ENCODE measurements at regions not wholly inside any gene's neighbourhood (a gene's known extent, or its start where the extent isn't known, plus 50 kb on each side); places are given as distances from the start of the nearest gene placed in this dataset.

DNA sequence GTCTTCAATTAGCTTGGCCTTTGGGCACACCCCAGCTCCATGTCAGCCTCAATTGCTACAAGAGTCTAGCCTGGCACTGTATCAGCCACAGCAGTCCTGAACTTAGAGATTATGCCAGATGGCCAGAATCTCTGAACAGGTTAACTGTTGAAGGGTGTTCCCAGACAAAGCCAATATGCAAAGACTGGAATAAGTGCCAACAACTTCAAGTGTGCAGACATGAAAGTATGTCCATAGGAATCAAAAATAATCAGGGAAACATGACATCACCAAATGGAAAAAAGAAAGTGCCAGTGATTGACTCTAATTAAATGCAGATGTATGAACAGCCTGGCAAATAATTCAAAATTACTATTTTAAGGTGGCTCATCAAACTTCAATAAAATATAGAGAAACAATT lies 98.5 kb upstream of the DOCK10 start:
- no peak overlapping the region for H2AK5ac ChIP-seq (ENCODE audit: low read length)
- no peak overlapping the region for H3K23ac ChIP-seq (ENCODE audit: low read length)
- no peak overlapping the region for H3K56ac ChIP-seq (ENCODE audit: low read length)
- H3K79me1 ChIP-seq (ENCODE audit: low read length): no peaks in the 10 kb centered on the region
- no peak overlapping the region for H3K4me2 ChIP-seq (ENCODE audit: low read length)
- no peak overlapping the region for H3K18ac ChIP-seq (ENCODE audit: low read length)
- no peaks in the 10 kb centered on the region for H3K36me3 ChIP-seq (ENCODE audit: control insufficient read depth, insufficient read depth, low read length)
- H3K4me1 ChIP-seq (ENCODE audit: control insufficient read depth, low read depth, low read length): no peaks in the 10 kb centered on the region
- H3K27ac ChIP-seq (ENCODE audit: low read depth, low read length): no peak overlapping the region
- no peak overlapping the region for H2BK120ac ChIP-seq (ENCODE audit: low read depth, low read length)
- no peak overlapping the region for H3K4me3 ChIP-seq (ENCODE audit: low read length)
- no peak overlapping the region for H3K4ac ChIP-seq (ENCODE audit: low read depth, low read length)
- H4K8ac ChIP-seq (ENCODE audit: low read depth, low read length): no peak overlapping the region
- DNase-seq: no peak
- no peak overlapping the region for H4K5ac ChIP-seq (ENCODE audit: low read length)
- no peak overlapping the region for H3K9ac ChIP-seq (ENCODE audit: low read length)
- H3K79me2 ChIP-seq (ENCODE audit: control insufficient read depth, insufficient read depth, low read length): no peaks in the 10 kb centered on the region
- H3K27me3 ChIP-seq (ENCODE audit: insufficient read depth, low read length, poor library complexity): no peaks in the 10 kb centered on the region
- no peak overlapping the region for H2BK5ac ChIP-seq (ENCODE audit: low read length)
- H2BK15ac ChIP-seq (replicated peaks; ENCODE audit: low read depth): no peak overlapping the region

GRCh38 chr2:225137971-225138370 lies 95.7 kb upstream of the DOCK10 start:
- Histone ChIP-seq H3K18ac (ENCODE audit: low read length) (no peak overlapping the region), H3K36me3 (ENCODE audit: control insufficient read depth, insufficient read depth, low read length) (no peaks in the 10 kb centered on the region), H3K79me1 (ENCODE audit: low read length) (no peaks in the 10 kb centered on the region), H3K4ac (ENCODE audit: low read depth, low read length) (no peak overlapping the region), H3K23ac (ENCODE audit: low read length) (no peak overlapping the region), H3K79me2 (ENCODE audit: control insufficient read depth, insufficient read depth, low read length) (no peaks in the 10 kb centered on the region), H4K8ac (ENCODE audit: low read depth, low read length) (no peak overlapping the region), H2BK120ac (ENCODE audit: low read depth, low read length) (no peak overlapping the region), H3K4me3 (ENCODE audit: low read length) (no peak overlapping the region), H3K27ac (ENCODE audit: low read depth, low read length) (no peak overlapping the region), H3K56ac (ENCODE audit: low read length) (no peak overlapping the region), H2AK5ac (ENCODE audit: low read length) (no peak overlapping the region), H3K4me1 (ENCODE audit: control insufficient read depth, low read depth, low read length) (no peaks in the 10 kb centered on the region), H3K27me3 (ENCODE audit: insufficient read depth, low read length, poor library complexity) (no peaks in the 10 kb centered on the region), H2BK15ac (replicated peaks; ENCODE audit: low read depth) (no peak overlapping the region), H3K9ac (ENCODE audit: low read length) (no peak overlapping the region), H3K4me2 (ENCODE audit: low read length) (no peak overlapping the region), H2BK5ac (ENCODE audit: low read length) (no peak overlapping the region), H4K5ac (ENCODE audit: low read length) (no peak overlapping the region)
- no peak for DNase-seq
- WGBS (ENCODE audit: extremely low coverage, insufficient coverage, low lambda C conversion rate): no CpG with 5 or more reads among the region's 2 CpGs

DNA sequence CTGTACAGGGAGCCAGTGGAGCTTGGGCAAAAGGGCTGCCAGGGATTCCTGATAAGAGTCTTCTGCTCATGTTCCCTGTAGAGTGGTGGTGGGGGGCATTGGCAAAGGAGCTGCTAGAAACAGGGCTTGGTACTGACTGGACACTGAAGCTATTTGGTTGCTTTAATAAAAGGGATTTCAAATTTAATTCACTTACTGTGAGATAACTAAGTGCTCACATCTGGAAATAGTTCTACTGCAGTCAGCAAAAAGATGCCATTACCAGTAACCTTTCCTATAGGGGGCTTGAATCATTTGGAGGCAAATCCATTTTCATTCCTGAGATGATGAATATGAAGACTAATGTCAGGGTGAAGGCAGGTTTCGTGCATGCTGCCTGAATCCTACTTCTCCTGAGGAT lies 94.3 kb upstream of the DOCK10 start:
- Histone ChIP-seq H2BK15ac (replicated peaks; ENCODE audit: low read depth) (no peak overlapping the region), H3K18ac (ENCODE audit: low read length) (no peak overlapping the region), H3K23ac (ENCODE audit: low read length) (no peak overlapping the region), H4K8ac (ENCODE audit: low read depth, low read length) (no peak overlapping the region), H3K36me3 (ENCODE audit: control insufficient read depth, insufficient read depth, low read length) (no peaks in the 10 kb centered on the region), H2BK120ac (ENCODE audit: low read depth, low read length) (no peak overlapping the region), H3K4me2 (ENCODE audit: low read length) (no peak overlapping the region), H3K56ac (ENCODE audit: low read length) (no peak overlapping the region), H3K9ac (ENCODE audit: low read length) (no peak overlapping the region), H3K79me1 (ENCODE audit: low read length) (no peaks in the 10 kb centered on the region), H4K5ac (ENCODE audit: low read length) (no peak overlapping the region), H3K27me3 (ENCODE audit: insufficient read depth, low read length, poor library complexity) (no peaks in the 10 kb centered on the region), H3K4me1 (ENCODE audit: control insufficient read depth, low read depth, low read length) (no peaks in the 10 kb centered on the region), H3K27ac (ENCODE audit: low read depth, low read length) (no peak overlapping the region), H3K4me3 (ENCODE audit: low read length) (no peak overlapping the region), H3K79me2 (ENCODE audit: control insufficient read depth, insufficient read depth, low read length) (no peaks in the 10 kb centered on the region), H2AK5ac (ENCODE audit: low read length) (no peak overlapping the region), H2BK5ac (ENCODE audit: low read length) (no peak overlapping the region), H3K4ac (ENCODE audit: low read depth, low read length) (no peak overlapping the region)
- no peak for DNase-seq
- no CpG with 5 or more reads among the region's 1 CpG for WGBS (ENCODE audit: extremely low coverage, insufficient coverage, low lambda C conversion rate)

GRCh38 chr2:225131898-225132297 lies 89.6 kb upstream of the DOCK10 start:
- Histone ChIP-seq H3K4me1 (ENCODE audit: control insufficient read depth, low read depth, low read length) (no peaks in the 10 kb centered on the region), H3K4ac (ENCODE audit: low read depth, low read length) (no peak overlapping the region), H4K5ac (ENCODE audit: low read length) (no peak overlapping the region), H3K23ac (ENCODE audit: low read length) (no peak overlapping the region), H2BK120ac (ENCODE audit: low read depth, low read length) (no peak overlapping the region), H3K4me2 (ENCODE audit: low read length) (no peak overlapping the region), H3K27ac (ENCODE audit: low read depth, low read length) (no peak overlapping the region), H2BK5ac (ENCODE audit: low read length) (no peak overlapping the region), H2BK15ac (replicated peaks; ENCODE audit: low read depth) (no peak overlapping the region), H3K18ac (ENCODE audit: low read length) (no peak overlapping the region), H3K4me3 (ENCODE audit: low read length) (no peak overlapping the region), H3K79me1 (ENCODE audit: low read length) (no peaks in the 10 kb centered on the region), H4K8ac (ENCODE audit: low read depth, low read length) (no peak overlapping the region), H3K36me3 (ENCODE audit: control insufficient read depth, insufficient read depth, low read length) (no peaks in the 10 kb centered on the region), H3K56ac (ENCODE audit: low read length) (no peak overlapping the region), H3K27me3 (ENCODE audit: insufficient read depth, low read length, poor library complexity) (no peaks in the 10 kb centered on the region), H2AK5ac (ENCODE audit: low read length) (no peak overlapping the region), H3K9ac (ENCODE audit: low read length) (no peak overlapping the region), H3K79me2 (ENCODE audit: control insufficient read depth, insufficient read depth, low read length) (no peaks in the 10 kb centered on the region)
- DNase-seq: no peak
- WGBS (ENCODE audit: extremely low coverage, insufficient coverage, low lambda C conversion rate): no CpG with 5 or more reads among the region's 4 CpGs

- Histone ChIP-seq H3K23ac (ENCODE audit: low read length) (no peak overlapping the region), H2BK5ac (ENCODE audit: low read length) (no peak overlapping the region), H2BK120ac (ENCODE audit: low read depth, low read length) (no peak overlapping the region), H3K4me1 (ENCODE audit: control insufficient read depth, low read depth, low read length) (no peaks in the 10 kb centered on the region), H3K36me3 (ENCODE audit: control insufficient read depth, insufficient read depth, low read length) (no peaks in the 10 kb centered on the region), H3K56ac (ENCODE audit: low read length) (no peak overlapping the region), H3K79me1 (ENCODE audit: low read length) (no peaks in the 10 kb centered on the region), H3K18ac (ENCODE audit: low read length) (no peak overlapping the region), H3K27me3 (ENCODE audit: insufficient read depth, low read length, poor library complexity) (no peaks in the 10 kb centered on the region), H3K9ac (ENCODE audit: low read length) (no peak overlapping the region), H4K5ac (ENCODE audit: low read length) (no peak overlapping the region), H3K4ac (ENCODE audit: low read depth, low read length) (no peak overlapping the region), H3K4me3 (ENCODE audit: low read length) (no peak overlapping the region), H4K8ac (ENCODE audit: low read depth, low read length) (no peak overlapping the region), H3K79me2 (ENCODE audit: control insufficient read depth, insufficient read depth, low read length) (no peaks in the 10 kb centered on the region), H3K27ac (ENCODE audit: low read depth, low read length) (no peak overlapping the region), H3K4me2 (ENCODE audit: low read length) (no peak overlapping the region), H2AK5ac (ENCODE audit: low read length) (no peak overlapping the region), H2BK15ac (replicated peaks; ENCODE audit: low read depth) (no peak overlapping the region)
- DNase-seq: no peak
These were observed 87.8 kb upstream of the DOCK10 start for GRCh38 chr2:225130093-225130492.

DNA sequence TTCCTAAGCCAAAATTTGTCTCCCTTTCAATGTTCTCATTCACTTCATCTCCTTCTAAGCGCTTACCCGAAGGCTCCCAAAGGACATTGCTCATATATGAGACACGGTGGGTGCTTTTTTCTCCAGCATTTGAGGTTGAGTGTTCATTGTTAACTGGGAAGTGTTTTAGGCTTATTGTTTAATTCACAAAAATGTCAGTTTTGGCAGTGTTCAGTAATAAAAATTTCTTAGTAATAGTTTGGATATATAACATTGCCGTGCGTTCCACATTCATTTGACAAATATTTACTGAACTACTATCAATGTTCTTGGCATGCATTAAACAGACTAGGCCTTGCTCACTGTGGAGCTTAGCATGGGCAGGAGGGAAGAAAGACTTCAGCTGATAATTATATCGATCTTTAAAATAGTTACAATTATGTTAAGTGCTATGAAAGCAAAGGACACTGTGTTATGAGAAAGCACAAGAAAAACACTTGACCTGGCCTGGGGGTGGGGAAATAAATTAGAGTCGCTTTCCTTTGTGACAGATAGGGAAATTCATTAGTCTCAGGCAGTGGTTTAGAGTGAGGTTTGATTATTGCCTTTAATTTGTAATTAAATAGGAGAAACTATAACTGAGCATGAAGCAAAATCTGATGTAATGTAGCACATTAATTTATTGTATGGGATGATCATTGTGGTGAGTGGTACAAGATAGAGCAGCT lies 82.2 kb upstream of the DOCK10 start:
- H3K4me1 ChIP-seq (ENCODE audit: control insufficient read depth, low read depth, low read length): no peaks in the 10 kb centered on the region
- no peak overlapping the region for H3K9ac ChIP-seq (ENCODE audit: low read length)
- H3K18ac ChIP-seq (ENCODE audit: low read length): no peak overlapping the region
- no peak overlapping the region for H2BK5ac ChIP-seq (ENCODE audit: low read length)
- no peaks in the 10 kb centered on the region for H3K79me2 ChIP-seq (ENCODE audit: control insufficient read depth, insufficient read depth, low read length)
- H3K79me1 ChIP-seq (ENCODE audit: low read length): no peaks in the 10 kb centered on the region
- H3K4ac ChIP-seq (ENCODE audit: low read depth, low read length): no peak overlapping the region
- H3K4me2 ChIP-seq (ENCODE audit: low read length): no peak overlapping the region
- no peak overlapping the region for H2AK5ac ChIP-seq (ENCODE audit: low read length)
- H3K56ac ChIP-seq (ENCODE audit: low read length): no peak overlapping the region
- H3K36me3 ChIP-seq (ENCODE audit: control insufficient read depth, insufficient read depth, low read length): no peaks in the 10 kb centered on the region
- H3K27ac ChIP-seq (ENCODE audit: low read depth, low read length): no peak overlapping the region
- no peak overlapping the region for H3K4me3 ChIP-seq (ENCODE audit: low read length)
- H3K27me3 ChIP-seq (ENCODE audit: insufficient read depth, low read length, poor library complexity): no peaks in the 10 kb centered on the region
- no peak overlapping the region for H4K5ac ChIP-seq (ENCODE audit: low read length)
- H2BK120ac ChIP-seq (ENCODE audit: low read depth, low read length): no peak overlapping the region
- H4K8ac ChIP-seq (ENCODE audit: low read depth, low read length): peak overlapping the region; percentile 28
- no CpG with 5 or more reads among the region's 7 CpGs for WGBS (ENCODE audit: extremely low coverage, insufficient coverage, low lambda C conversion rate)
- no peak overlapping the region for H3K23ac ChIP-seq (ENCODE audit: low read length)
- no peak for DNase-seq
- no peak overlapping the region for H2BK15ac ChIP-seq (replicated peaks; ENCODE audit: low read depth)

Data from mesendoderm (in vitro differentiated cells).